A549 (cell line): ENCODE measurements at regions not wholly inside any gene's neighbourhood (a gene's known extent, or its start where the extent isn't known, plus 50 kb on each side); places are given as distances from the start of the nearest gene placed in this dataset.

Source experiments
- ATAC-seq, 2 experiments: fragments of 200-7000 bp in 1 of 2; fragments of >200 bp in 1 of 2; cut with Nextera tagmentation in 1 of 2; cut with Tn5 transposase in 1 of 2; 3 replicates each; pipeline versions ENCODE4 v1.8.0 to v1.9.1; 2018 to 2020; ENCODE audit warnings: mild to moderate bottlenecking in 1 of 2, moderate library complexity in 1 of 2
- CTCF ChIA-PET: fragments of 300-600 bp; sonication (Branson Sonifier 250); formaldehyde crosslinking; extraction: SDS; loops from one replicate; lab custom pipeline; 2021; ENCODE audit warnings: antibody characterized with exemption, inconsistent platforms; lab: Yijun Ruan, JAX
- POLR2A ChIA-PET: fragments of 350-600 bp; formaldehyde crosslinking; extraction: SDS; loops from one replicate; lab custom pipeline; 2021; ENCODE audit warnings: antibody characterized with exemption, inconsistent platforms; lab: Yijun Ruan, JAX
- DNase-seq, 2 experiments: peaks; one replicate each; pipeline versions ENCODE4 v3.0.0 to v3.0.0-alpha.2; 2011 to 2016; ENCODE audit warnings: low read depth in 1 of 2, low spot score in 1 of 2
- FAIRE-seq: peaks from 2 replicates; lab custom pipeline; 2011; peaks lifted over from hg19 to GRCh38; lab: Jason Lieb, UNC
- H3K27ac ChIP-seq, 2 experiments: fragments of >200 bp; sonication (Bioruptor Twin); formaldehyde crosslinking; 3 replicates each; pipeline ENCODE4 v1.5.1; 2016 to 2017
- H3K4me1 ChIP-seq: fragments of >200 bp; sonication (Bioruptor Twin); formaldehyde crosslinking; 3 replicates; pipeline ENCODE4 v1.6.1; 2016
- H3K4me2 ChIP-seq: fragments of >200 bp; sonication (Bioruptor Twin); formaldehyde crosslinking; 3 replicates; pipeline ENCODE4 v1.6.1; 2016
- H3K4me3 ChIP-seq: fragments of >200 bp; sonication (Bioruptor Twin); formaldehyde crosslinking; 3 replicates; pipeline ENCODE4 v1.5.1; 2016
- H3K9me3 ChIP-seq: fragments of >200 bp; sonication (Bioruptor Twin); formaldehyde crosslinking; 3 replicates; pipeline ENCODE4 v1.6.1; 2016
- CEBPB ChIP-seq, 2 experiments: fragments of >200 bp in 1 of 2; sonication (Bioruptor Twin) in 1 of 2; formaldehyde crosslinking in 1 of 2; IDR thresholded peaks; 2 replicates each; pipeline ENCODE4 v1.6.1; 2012 to 2016
- EHMT2 ChIP-seq: fragments of 200-600 bp; sonication (generic); IDR thresholded peaks from 2 replicates; pipeline ENCODE4 v1.6.1; 2016; ENCODE audit warnings: antibody characterized with exemption, low read depth, mild to moderate bottlenecking, moderate library complexity
- ELK1 ChIP-seq: fragments of 150-350 bp; IDR thresholded peaks from 2 replicates; pipeline ENCODE4 v1.6.1; 2014; ENCODE audit warnings: low read depth, mild to moderate bottlenecking, low read length
- ESRRA ChIP-seq: fragments of 150-350 bp; IDR thresholded peaks from 2 replicates; pipeline ENCODE4 v1.6.1; 2014; ENCODE audit warnings: mild to moderate bottlenecking, low read length, borderline replicate concordance
- FOSB ChIP-seq: fragments of 250-450 bp; sonication (Bioruptor Pico); IDR thresholded peaks from 2 replicates; pipeline ENCODE4 v1.5.0; 2020; ENCODE audit warnings: mild to moderate bottlenecking, moderate library complexity
- FOSL2 ChIP-seq, 2 experiments: fragments of 450-650 bp in 1 of 2; fragments of >200 bp in 1 of 2; sonication (Bioruptor Twin) in 1 of 2; formaldehyde crosslinking; IDR thresholded peaks; 2 replicates each; pipeline versions ENCODE4 v1.5.0 to v1.6.1; 2016 to 2020; ENCODE audit warnings: mild to moderate bottlenecking in 1 of 2, moderate library complexity in 1 of 2
- FOXS1 ChIP-seq: fragments of 250-450 bp; sonication (Bioruptor Pico); IDR thresholded peaks from 2 replicates; pipeline ENCODE4 v1.5.0; 2020; ENCODE audit warnings: mild to moderate bottlenecking, moderate library complexity
- HDAC2 ChIP-seq: fragments of 200-600 bp; sonication (generic); IDR thresholded peaks from 2 replicates; pipeline ENCODE4 v1.6.1; 2016
- JUNB ChIP-seq: fragments of >200 bp; sonication (Bioruptor Twin); formaldehyde crosslinking; IDR thresholded peaks from 2 replicates; pipeline ENCODE4 v1.6.1; 2016
- MYC ChIP-seq: IDR thresholded peaks from 2 replicates; pipeline ENCODE4 v1.6.1; 2012; ENCODE audit warnings: mild to moderate bottlenecking, inconsistent platforms, low read length, improper control_type of control experiment, borderline replicate concordance
- PHF8 ChIP-seq: fragments of 200-600 bp; sonication (generic); IDR thresholded peaks from 2 replicates; pipeline ENCODE4 v1.6.1; 2016; ENCODE audit warnings: low read depth, mild to moderate bottlenecking, antibody characterized with exemption, moderate library complexity, borderline replicate concordance
- POLR2A ChIP-seq: IDR thresholded peaks from 2 replicates; pipeline ENCODE4 v1.6.1; 2012; ENCODE audit warnings: mild to moderate bottlenecking, low read length
- POLR2AphosphoS2 ChIP-seq: conservative IDR thresholded peaks from 2 replicates; pipeline ENCODE4 v1.6.1; 2012; ENCODE audit warnings: low read length, improper control_type of control experiment, inconsistent platforms
- RARB ChIP-seq: fragments of 250-450 bp; sonication (Bioruptor Pico); IDR thresholded peaks from 2 replicates; pipeline ENCODE4 v1.8.0; 2021; ENCODE audit warnings: mild to moderate bottlenecking, moderate library complexity
- RNF2 ChIP-seq: fragments of 200-600 bp; sonication (generic); IDR thresholded peaks from 2 replicates; pipeline ENCODE4 v1.6.1; 2016; ENCODE audit warnings: low read depth, mild to moderate bottlenecking, antibody characterized with exemption, moderate library complexity, borderline replicate concordance
- SMC3 ChIP-seq: fragments of >200 bp; sonication (Bioruptor Twin); formaldehyde crosslinking; IDR thresholded peaks from 3 replicates; pipeline ENCODE4 v1.6.1; 2018; ENCODE audit warnings: inconsistent platforms
- ZC3H11A ChIP-seq: fragments of 450-650 bp; IDR thresholded peaks from 2 replicates; pipeline ENCODE4 v1.6.1; 2014; ENCODE audit warnings: antibody characterized with exemption, mild to moderate bottlenecking
- ZFP36 ChIP-seq: fragments of 450-650 bp; IDR thresholded peaks from 2 replicates; pipeline ENCODE4 v1.6.1; 2014; ENCODE audit warnings: borderline replicate concordance; ENCODE audit not compliant: partially characterized antibody
- WGBS: methylation state at CpG from one replicate; pipeline ENCODE4 v1.1.6; 2017; ENCODE audit errors: missing lambda C conversion rate; 5-methylcytosine and 5-hydroxymethylcytosine counted together
- TF ChIP-seq, protein P1 (sequence below): fragments of >200 bp; sonication (Bioruptor Twin); formaldehyde crosslinking; IDR thresholded peaks from 3 replicates; pipeline ENCODE4 v1.6.1; 2016
- TF ChIP-seq, protein P2 (sequence below): IDR thresholded peaks from 2 replicates; pipeline ENCODE4 v1.6.1; 2012
- TF ChIP-seq, protein P3 (sequence below): IDR thresholded peaks from 2 replicates; pipeline ENCODE4 v1.6.1; 2012
- TF ChIP-seq, protein P4 (sequence below): fragments of 250-450 bp; sonication (Bioruptor Pico); IDR thresholded peaks from 2 replicates; pipeline ENCODE4 v1.5.0; 2021; ENCODE audit warnings: mild to moderate bottlenecking, moderate library complexity, borderline replicate concordance

DNA sequence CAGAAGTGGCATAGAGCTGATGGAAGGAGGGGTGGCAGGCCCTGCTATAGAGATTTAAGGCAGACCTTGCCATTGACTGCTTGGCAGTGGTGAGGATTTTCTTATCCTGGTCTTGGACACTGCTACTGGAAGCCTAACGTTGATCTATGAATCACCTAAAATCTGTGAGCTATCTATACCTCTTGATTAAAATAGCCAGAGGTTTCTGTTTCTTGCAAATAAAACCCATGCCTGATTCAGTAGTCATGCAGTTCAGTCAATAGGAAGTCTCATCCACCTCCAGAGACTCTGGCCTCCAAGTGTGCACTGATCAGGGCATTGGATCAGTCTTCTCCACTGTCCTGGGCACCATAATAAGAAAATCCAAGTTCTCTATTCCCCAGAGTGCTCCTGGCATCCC lies 286.5 kb downstream of the PTEN start:
- TF ChIP-seq HDAC2 (no peak), ELK1 (no peak), ESRRA (no peak), EHMT2 (no peak)
- POLR2A ChIA-PET = no interaction called here
- H3K4me3 ChIP-seq = no peak overlapping the region
- CTCF ChIA-PET = interaction anchor here (1.6 kb wide), 1 partner anchor 9 kb away, joined by 4 read pairs; no protein-coding TSS in a partner anchor
- H3K27ac ChIP-seq = peak overlapping the region; percentile 75 to 85
- peaks cover 27% of the 10 kb centered on the region for H3K4me1 ChIP-seq
- no peaks in the 10 kb centered on the region for H3K9me3 ChIP-seq
- DNase-seq (peak in 1 of 2 experiments; percentile 18), FAIRE-seq (no peak), ATAC-seq (peak; percentile 35 to 54; a peak in 4 of 6 replicates)
- WGBS = 0% methylated on average over 1 of the region's 1 CpG
- H3K4me2 ChIP-seq = peak overlapping the region; percentile 54

DNA sequence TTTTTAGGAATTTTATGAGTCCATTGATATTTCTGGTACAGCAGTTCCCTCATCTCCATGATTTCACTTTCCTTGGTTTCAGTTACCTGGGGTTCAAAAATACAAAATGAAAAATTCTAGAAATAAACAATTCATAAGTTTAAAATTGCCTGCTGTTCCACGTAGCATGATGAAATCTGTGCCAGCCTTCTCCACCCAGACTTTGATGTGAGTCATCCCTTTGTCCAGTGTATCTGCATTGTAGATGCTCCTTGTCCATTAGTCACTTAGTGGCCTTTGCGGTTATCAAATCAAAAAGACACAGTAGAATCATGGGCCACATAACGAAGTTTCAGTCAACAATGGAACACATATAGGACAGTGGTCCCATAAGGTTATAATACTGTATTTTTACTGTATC lies 286.9 kb downstream of the PTEN start:
- Histone ChIP-seq H3K27ac (peak overlapping the region; percentile 75 to 85), H3K4me1 (peaks cover 27% of the 10 kb centered on the region), H3K4me3 (no peak overlapping the region), H3K9me3 (no peaks in the 10 kb centered on the region), H3K4me2 (peak overlapping the region; percentile 54)
- POLR2A ChIA-PET = no interaction called here
- peak; percentile 59 to 74 for DNase-seq
- FAIRE-seq = no peak
- ATAC-seq = peak; percentile 88 to 93
- WGBS = 5% methylated on average over 3 of the region's 3 CpGs
- CTCF ChIA-PET = no interaction called here
- TF ChIP-seq CEBPB (IDR thresholded peaks at IDR 0.05) (peak in 1 of 2 experiments; percentile 34; a peak in 1 of 4 replicates), POLR2A (no peak), JUNB (peak; percentile 66), FOSL2 (IDR thresholded peaks at IDR 0.05) (peak; percentile 69), FOSL2 (CRISPR knock-in tag; IDR thresholded peaks at IDR 0.05) (peak; percentile 88), ESRRA (no peak), SMC3 (0 out of 3 replicates have a peak, but pooled peaks have one; percentile 13), ZC3H11A (no peak), PHF8 (no peak), RARB (CRISPR knock-in tag) (no peak), RNF2 (no peak), FOSB (CRISPR knock-in tag) (no peak), MYC (no peak), FOXS1 (CRISPR knock-in tag) (no peak), POLR2AphosphoS2 (no peak), ZFP36 (no peak)
- TF ChIP-seq, protein P1, sequence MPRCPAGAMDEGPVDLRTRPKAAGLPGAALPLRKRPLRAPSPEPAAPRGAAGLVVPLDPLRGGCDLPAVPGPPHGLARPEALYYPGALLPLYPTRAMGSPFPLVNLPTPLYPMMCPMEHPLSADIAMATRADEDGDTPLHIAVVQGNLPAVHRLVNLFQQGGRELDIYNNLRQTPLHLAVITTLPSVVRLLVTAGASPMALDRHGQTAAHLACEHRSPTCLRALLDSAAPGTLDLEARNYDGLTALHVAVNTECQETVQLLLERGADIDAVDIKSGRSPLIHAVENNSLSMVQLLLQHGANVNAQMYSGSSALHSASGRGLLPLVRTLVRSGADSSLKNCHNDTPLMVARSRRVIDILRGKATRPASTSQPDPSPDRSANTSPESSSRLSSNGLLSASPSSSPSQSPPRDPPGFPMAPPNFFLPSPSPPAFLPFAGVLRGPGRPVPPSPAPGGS = no peak
- TF ChIP-seq, protein P2, sequence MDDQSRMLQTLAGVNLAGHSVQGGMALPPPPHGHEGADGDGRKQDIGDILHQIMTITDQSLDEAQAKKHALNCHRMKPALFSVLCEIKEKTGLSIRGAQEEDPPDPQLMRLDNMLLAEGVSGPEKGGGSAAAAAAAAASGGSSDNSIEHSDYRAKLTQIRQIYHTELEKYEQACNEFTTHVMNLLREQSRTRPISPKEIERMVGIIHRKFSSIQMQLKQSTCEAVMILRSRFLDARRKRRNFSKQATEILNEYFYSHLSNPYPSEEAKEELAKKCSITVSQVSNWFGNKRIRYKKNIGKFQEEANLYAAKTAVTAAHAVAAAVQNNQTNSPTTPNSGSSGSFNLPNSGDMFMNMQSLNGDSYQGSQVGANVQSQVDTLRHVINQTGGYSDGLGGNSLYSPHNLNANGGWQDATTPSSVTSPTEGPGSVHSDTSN = no peak
- TF ChIP-seq, protein P3, sequence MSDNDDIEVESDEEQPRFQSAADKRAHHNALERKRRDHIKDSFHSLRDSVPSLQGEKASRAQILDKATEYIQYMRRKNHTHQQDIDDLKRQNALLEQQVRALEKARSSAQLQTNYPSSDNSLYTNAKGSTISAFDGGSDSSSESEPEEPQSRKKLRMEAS = no peak
- TF ChIP-seq, protein P4, sequence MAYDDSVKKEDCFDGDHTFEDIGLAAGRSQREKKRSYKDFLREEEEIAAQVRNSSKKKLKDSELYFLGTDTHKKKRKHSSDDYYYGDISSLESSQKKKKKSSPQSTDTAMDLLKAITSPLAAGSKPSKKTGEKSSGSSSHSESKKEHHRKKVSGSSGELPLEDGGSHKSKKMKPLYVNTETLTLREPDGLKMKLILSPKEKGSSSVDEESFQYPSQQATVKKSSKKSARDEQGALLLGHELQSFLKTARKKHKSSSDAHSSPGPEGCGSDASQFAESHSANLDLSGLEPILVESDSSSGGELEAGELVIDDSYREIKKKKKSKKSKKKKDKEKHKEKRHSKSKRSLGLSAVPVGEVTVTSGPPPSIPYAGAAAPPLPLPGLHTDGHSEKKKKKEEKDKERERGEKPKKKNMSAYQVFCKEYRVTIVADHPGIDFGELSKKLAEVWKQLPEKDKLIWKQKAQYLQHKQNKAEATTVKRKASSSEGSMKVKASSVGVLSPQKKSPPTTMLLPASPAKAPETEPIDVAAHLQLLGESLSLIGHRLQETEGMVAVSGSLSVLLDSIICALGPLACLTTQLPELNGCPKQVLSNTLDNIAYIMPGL = no peak
